HEK293 (cell line): ENCODE measurements at regions not wholly inside any gene's neighbourhood (a gene's known extent, or its start where the extent isn't known, plus 50 kb on each side); places are given as distances from the start of the nearest gene placed in this dataset.

Experiments
- CTCF ChIA-PET: fragments of 350-600 bp; formaldehyde crosslinking; extraction: SDS; loops from one replicate; lab custom pipeline; 2021; ENCODE audit warnings: antibody characterized with exemption; lab: Yijun Ruan, JAX
- POLR2A ChIA-PET: fragments of 300-600 bp; formaldehyde crosslinking; extraction: SDS; loops from one replicate; lab custom pipeline; 2020; ENCODE audit warnings: antibody characterized with exemption, inconsistent platforms; lab: Yijun Ruan, JAX
- H3K27ac ChIP-seq: fragments of 200-500 bp; sonication (Bioruptor generic); 2 replicates; pipeline ENCODE4 v1.5.1; 2014; ENCODE audit warnings: low read depth, low read length, control low read depth, inconsistent platforms; ENCODE audit errors: extremely low read depth
- H3K36me3 ChIP-seq, 2 experiments: fragments of 200-500 bp in 1 of 2; sonication (Bioruptor generic) in 1 of 2; 1 replicate in 1 of 2; 2 replicates in 1 of 2; pipeline ENCODE4 v1.5.1; 2014 to 2017; ENCODE audit warnings: inconsistent platforms in 2 of 2, low read length in 2 of 2; ENCODE audit not compliant: control insufficient read depth in 2 of 2, insufficient read depth in 1 of 2
- H3K4me1 ChIP-seq: fragments of 200-500 bp; sonication (Bioruptor generic); 2 replicates; pipeline ENCODE4 v1.5.1; 2014; ENCODE audit warnings: mild to moderate bottlenecking, low read length, inconsistent platforms; ENCODE audit not compliant: control insufficient read depth, insufficient read depth
- H3K4me3 ChIP-seq: 2 replicates; pipeline ENCODE4 v1.5.1; 2011; ENCODE audit warnings: low read depth, mild to moderate bottlenecking, control low read depth, low read length, moderate library complexity
- H3K9me3 ChIP-seq: fragments of 200-500 bp; sonication (Bioruptor generic); 2 replicates; pipeline ENCODE4 v1.5.1; 2014; ENCODE audit warnings: low read depth, low read length, inconsistent platforms; ENCODE audit not compliant: control insufficient read depth, insufficient read depth
- GFI1B ChIP-seq: fragments of 450-650 bp; formaldehyde crosslinking; IDR thresholded peaks from 2 replicates; pipeline ENCODE4 v1.5.1; 2016; ENCODE audit warnings: missing biosample characterization, missing genetic modification characterization
- OSR2 ChIP-seq: fragments of 450-650 bp; formaldehyde crosslinking; IDR thresholded peaks from 2 replicates; pipeline ENCODE4 v1.5.1; 2016; ENCODE audit warnings: missing biosample characterization, missing genetic modification characterization
- PRDM1 ChIP-seq: fragments of 450-650 bp; formaldehyde crosslinking; IDR thresholded peaks from 2 replicates; pipeline ENCODE4; 2016; ENCODE audit warnings: missing biosample characterization, missing genetic modification characterization
- REPIN1 ChIP-seq: fragments of 450-650 bp; formaldehyde crosslinking; IDR thresholded peaks from 2 replicates; pipeline ENCODE4 v1.5.1; 2017; ENCODE audit warnings: missing biosample characterization, missing genetic modification characterization, low read depth
- SALL2 ChIP-seq: fragments of 450-650 bp; formaldehyde crosslinking; IDR thresholded peaks from 2 replicates; pipeline ENCODE4 v1.5.0; 2017; ENCODE audit warnings: missing biosample characterization, mild to moderate bottlenecking, missing genetic modification characterization, borderline replicate concordance
- SP7 ChIP-seq: fragments of 450-650 bp; formaldehyde crosslinking; IDR thresholded peaks from 2 replicates; pipeline ENCODE4 v1.5.1; 2016; ENCODE audit warnings: missing biosample characterization, missing genetic modification characterization
- YY2 ChIP-seq: fragments of 450-650 bp; formaldehyde crosslinking; IDR thresholded peaks from 2 replicates; pipeline ENCODE4 v1.5.1; 2016; ENCODE audit warnings: missing biosample characterization, missing genetic modification characterization
- ZBTB10 ChIP-seq: fragments of 450-650 bp; formaldehyde crosslinking; IDR thresholded peaks from 2 replicates; pipeline ENCODE4 v1.5.1; 2016; ENCODE audit warnings: missing biosample characterization, missing genetic modification characterization
- ZBTB8A ChIP-seq: fragments of 450-650 bp; formaldehyde crosslinking; IDR thresholded peaks from 2 replicates; pipeline ENCODE4 v1.5.1; 2016; ENCODE audit warnings: missing biosample characterization, missing genetic modification characterization
- ZNF138 ChIP-seq: fragments of 450-650 bp; formaldehyde crosslinking; IDR thresholded peaks from 2 replicates; pipeline ENCODE4 v1.5.1; 2016; ENCODE audit warnings: missing biosample characterization, missing genetic modification characterization, borderline replicate concordance
- ZNF19 ChIP-seq: fragments of 450-650 bp; formaldehyde crosslinking; IDR thresholded peaks from 2 replicates; pipeline ENCODE4; 2016; ENCODE audit warnings: missing biosample characterization, missing genetic modification characterization, low read depth
- ZNF24 ChIP-seq: fragments of 450-650 bp; formaldehyde crosslinking; IDR thresholded peaks from 2 replicates; pipeline ENCODE4 v1.5.1; 2016; ENCODE audit warnings: missing biosample characterization, missing genetic modification characterization
- ZNF280C ChIP-seq: fragments of 450-650 bp; formaldehyde crosslinking; IDR thresholded peaks from 2 replicates; pipeline ENCODE4 v1.5.1; 2016; ENCODE audit warnings: missing biosample characterization, missing genetic modification characterization
- ZNF416 ChIP-seq: fragments of 450-650 bp; formaldehyde crosslinking; IDR thresholded peaks from 2 replicates; pipeline ENCODE4 v1.5.1; 2016; ENCODE audit warnings: missing biosample characterization, missing genetic modification characterization
- ZNF623 ChIP-seq: fragments of 450-650 bp; formaldehyde crosslinking; IDR thresholded peaks from 2 replicates; pipeline ENCODE4 v1.5.1; 2016; ENCODE audit warnings: missing biosample characterization, missing genetic modification characterization
- ZNF677 ChIP-seq: fragments of 450-650 bp; IDR thresholded peaks from 2 replicates; pipeline ENCODE4 v1.5.0; 2018; ENCODE audit warnings: missing biosample characterization, mild to moderate bottlenecking, missing genetic modification characterization, moderate library complexity
- ZNF747 ChIP-seq: fragments of 450-650 bp; formaldehyde crosslinking; IDR thresholded peaks from 2 replicates; pipeline ENCODE4 v1.5.1; 2016; ENCODE audit warnings: missing biosample characterization, missing genetic modification characterization
- ZNF830 ChIP-seq: fragments of 450-650 bp; IDR thresholded peaks from 2 replicates; pipeline ENCODE4 v1.5.0; 2018; ENCODE audit warnings: missing biosample characterization, missing genetic modification characterization, low read depth, mild to moderate bottlenecking, moderate library complexity
- ZSCAN23 ChIP-seq: fragments of 450-650 bp; formaldehyde crosslinking; IDR thresholded peaks from 2 replicates; pipeline ENCODE4 v1.5.1; 2016; ENCODE audit warnings: missing biosample characterization, missing genetic modification characterization
- ZSCAN4 ChIP-seq: fragments of 450-650 bp; formaldehyde crosslinking; IDR thresholded peaks from 2 replicates; pipeline ENCODE4 v1.5.1; 2017; ENCODE audit warnings: missing biosample characterization, missing genetic modification characterization
- TF ChIP-seq, protein P1 (sequence below): fragments of 450-650 bp; formaldehyde crosslinking; IDR thresholded peaks from 2 replicates; pipeline ENCODE4 v1.5.1; 2016; ENCODE audit warnings: missing biosample characterization, missing genetic modification characterization

DNA sequence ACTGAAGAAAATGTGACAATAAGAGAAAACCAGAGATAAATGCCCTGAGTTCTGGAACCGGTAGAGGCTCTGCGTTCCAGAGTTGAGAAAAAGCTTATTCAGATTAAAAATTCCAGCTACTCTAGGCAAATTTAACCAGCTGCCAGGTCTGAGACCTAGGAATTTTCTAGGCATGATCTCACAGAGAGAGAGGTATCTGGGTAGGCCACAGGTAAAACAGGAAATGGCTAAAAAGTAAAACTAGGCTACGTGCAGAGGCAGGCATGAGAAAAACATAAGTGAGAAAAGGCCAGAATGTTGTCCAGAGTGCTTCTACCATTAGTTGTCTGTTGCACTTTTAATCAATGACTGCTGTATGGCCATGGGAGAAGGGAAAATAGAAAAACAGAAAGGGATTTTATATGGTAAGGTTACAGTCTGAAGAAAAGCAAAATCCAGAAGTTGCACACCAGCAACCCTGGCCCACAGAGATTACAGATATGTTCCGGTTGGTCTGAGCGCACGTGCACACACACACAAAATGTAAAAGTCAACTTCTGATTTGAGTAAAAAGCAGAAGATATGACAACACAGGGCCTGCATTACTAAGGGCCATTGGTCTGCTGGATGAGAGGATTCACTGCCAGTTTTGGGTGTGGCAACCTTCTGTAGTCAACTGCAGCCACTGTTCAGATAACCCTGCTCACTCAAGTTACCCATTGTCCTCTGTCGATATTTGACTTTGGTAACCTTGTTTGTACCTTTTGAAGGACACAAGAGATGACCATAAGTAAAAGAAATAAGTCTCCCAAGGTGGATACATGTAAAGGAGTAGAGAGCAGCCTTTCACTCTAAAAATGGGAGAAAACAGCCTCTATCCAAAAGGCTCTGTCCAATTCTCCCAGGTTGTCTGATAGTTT lies 266.0 kb downstream of the DTWD2 start:
- H3K9me3 ChIP-seq, result no peaks in the 10 kb centered on the region
- H3K27ac ChIP-seq, result no peak overlapping the region
- no peaks in the 10 kb centered on the region for H3K36me3 ChIP-seq
- no peak for TF ChIP-seq ZNF24
- no peak for TF ChIP-seq ZNF416 (tag by site-specific recombination)
- no peak for TF ChIP-seq ZSCAN4
- no peak for TF ChIP-seq ZNF747 (tag by site-specific recombination)
- no peak for TF ChIP-seq SP7
- TF ChIP-seq ZNF280C (tag by site-specific recombination), result no peak
- no peak for TF ChIP-seq OSR2 (tag by site-specific recombination)
- TF ChIP-seq PRDM1 (tag by site-specific recombination), result no peak
- no peak for TF ChIP-seq ZSCAN23
- TF ChIP-seq, protein P1, sequence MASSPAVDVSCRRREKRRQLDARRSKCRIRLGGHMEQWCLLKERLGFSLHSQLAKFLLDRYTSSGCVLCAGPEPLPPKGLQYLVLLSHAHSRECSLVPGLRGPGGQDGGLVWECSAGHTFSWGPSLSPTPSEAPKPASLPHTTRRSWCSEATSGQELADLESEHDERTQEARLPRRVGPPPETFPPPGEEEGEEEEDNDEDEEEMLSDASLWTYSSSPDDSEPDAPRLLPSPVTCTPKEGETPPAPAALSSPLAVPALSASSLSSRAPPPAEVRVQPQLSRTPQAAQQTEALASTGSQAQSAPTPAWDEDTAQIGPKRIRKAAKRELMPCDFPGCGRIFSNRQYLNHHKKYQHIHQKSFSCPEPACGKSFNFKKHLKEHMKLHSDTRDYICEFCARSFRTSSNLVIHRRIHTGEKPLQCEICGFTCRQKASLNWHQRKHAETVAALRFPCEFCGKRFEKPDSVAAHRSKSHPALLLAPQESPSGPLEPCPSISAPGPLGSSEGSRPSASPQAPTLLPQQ, result no peak
- TF ChIP-seq REPIN1 (tag by site-specific recombination), result no peak
- no peak for TF ChIP-seq ZNF623 (tag by site-specific recombination)
- TF ChIP-seq SALL2, result no peak
- no peak for TF ChIP-seq ZBTB10
- no peak for TF ChIP-seq YY2 (tag by site-specific recombination)
- no peak for TF ChIP-seq ZNF830
- no peak for TF ChIP-seq ZNF677
- no peak for TF ChIP-seq GFI1B (tag by site-specific recombination)
- no peak for TF ChIP-seq ZBTB8A
- H3K4me1 ChIP-seq, result no peaks in the 10 kb centered on the region
- CTCF ChIA-PET, result no interaction called here
- POLR2A ChIA-PET, result no interaction called here
- no peak overlapping the region for H3K4me3 ChIP-seq

GRCh38 chr5:118711727-118712126 lies 276.6 kb downstream of the DTWD2 start:
- H3K9me3 ChIP-seq, result no peaks in the 10 kb centered on the region
- no peak for TF ChIP-seq ZNF138 (tag by site-specific recombination)
- TF ChIP-seq ZNF19 (tag by site-specific recombination), result no peak
- no peak for TF ChIP-seq ZBTB8A
- no peak overlapping the region for H3K4me3 ChIP-seq
- ChIA-PET POLR2A (no interaction called here), CTCF (no interaction called here)
- H3K27ac ChIP-seq, result no peak overlapping the region
- H3K36me3 ChIP-seq, result no peaks in the 10 kb centered on the region
- no peaks in the 10 kb centered on the region for H3K4me1 ChIP-seq
